Stimulated activated CD8-positive, alpha-beta memory T cell treated with anti-CD3 and anti-CD28 coated beads, Interleukin-4, amount 100 ng/mL, for 1 hour (primary cell): ENCODE measurements at regions not wholly inside any gene's neighbourhood (a gene's known extent, or its start where the extent isn't known, plus 50 kb on each side); places are given as distances from the start of the nearest gene placed in this dataset.
"Not testable (repeated sequence)": the region's sequence is repeated elsewhere in the genome, so short reads cannot be mapped to it uniquely, and the experiment has no call there.

Experiments
- DNase-seq, 2 donors: peaks; one replicate each; pipeline ENCODE4 v3.0.0-alpha.2; 2020; ENCODE audit warnings: low read depth in 2 of 2, low spot score in 1 of 2

DNA sequence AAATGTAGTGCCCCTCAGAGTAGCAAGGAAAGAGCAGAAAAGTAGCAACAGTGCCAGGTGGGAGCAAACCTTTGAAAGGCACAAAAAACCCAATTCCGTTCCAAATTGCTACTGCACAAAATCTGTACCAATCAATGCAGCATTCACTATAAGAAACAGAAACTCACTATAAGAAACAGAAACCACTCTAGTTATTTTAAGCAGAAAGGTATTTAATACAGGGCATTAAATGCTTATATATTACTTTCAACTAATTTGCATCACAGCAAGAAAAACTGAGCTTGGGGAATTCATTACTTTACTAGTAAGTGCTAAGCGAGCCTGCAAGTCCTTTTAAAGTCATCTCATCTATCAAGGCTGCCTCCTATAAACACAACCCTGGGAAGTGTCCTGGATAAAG is 116.5 kb upstream of the OLIG3 start:
- no peak for DNase-seq

DNA sequence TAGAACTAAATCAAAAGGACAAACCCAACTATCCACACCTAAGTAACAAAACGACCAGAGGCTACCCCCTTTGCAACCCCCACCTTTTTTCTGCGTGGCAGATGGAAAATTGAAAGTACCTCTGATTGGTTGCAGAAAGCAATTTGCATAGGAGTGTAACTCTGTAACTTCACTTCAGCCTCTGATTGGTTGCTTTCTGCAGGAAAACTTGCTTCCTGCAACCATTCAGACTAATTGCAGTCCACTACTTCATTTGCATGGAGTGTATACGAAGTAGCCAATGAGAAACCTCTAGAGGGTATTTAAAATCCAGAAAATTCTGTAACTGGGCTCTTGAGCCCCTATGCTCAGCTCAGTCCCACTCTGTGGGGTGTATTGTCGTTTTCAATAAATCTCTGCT is 129.1 kb upstream of the OLIG3 start:
- DNase-seq, result no peak

DNA sequence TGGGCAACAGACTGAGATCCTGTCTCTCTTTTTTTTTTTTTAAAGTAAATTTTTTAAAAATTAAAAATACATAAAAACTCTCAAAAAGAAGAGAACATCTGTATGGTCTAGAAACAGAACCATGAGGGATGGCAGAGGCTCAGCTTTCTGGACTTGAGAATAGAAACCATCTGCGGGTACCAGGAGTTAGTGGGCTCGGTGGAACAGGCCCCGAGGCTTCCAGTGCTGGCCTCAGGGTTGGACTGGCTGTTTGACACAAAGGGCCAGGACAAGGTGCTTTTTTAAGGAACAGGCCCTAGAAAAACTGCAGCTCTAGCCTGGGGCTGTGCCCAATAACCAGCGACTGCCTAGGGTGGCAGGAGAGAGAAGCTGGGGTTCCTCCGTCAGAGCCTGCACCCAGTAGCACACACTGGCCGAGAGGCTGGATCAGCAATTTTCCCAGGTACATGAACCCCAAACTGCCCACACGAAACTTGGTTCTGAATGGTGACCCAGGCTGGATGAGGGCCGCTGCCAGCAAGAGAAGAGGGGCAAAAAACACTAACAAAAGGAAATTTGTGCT is 131.0 kb upstream of the OLIG3 start:
- DNase-seq, result no peak

GRCh38 chr6:137625808-137626207 is 131.6 kb upstream of the OLIG3 start:
- DNase-seq, result no peak

GRCh38 chr6:137630666-137631065 is 136.5 kb upstream of the OLIG3 start:
- no peak for DNase-seq

- no peak for DNase-seq
These were observed 137.1 kb upstream of the OLIG3 start for GRCh38 chr6:137631323-137631722.

DNA sequence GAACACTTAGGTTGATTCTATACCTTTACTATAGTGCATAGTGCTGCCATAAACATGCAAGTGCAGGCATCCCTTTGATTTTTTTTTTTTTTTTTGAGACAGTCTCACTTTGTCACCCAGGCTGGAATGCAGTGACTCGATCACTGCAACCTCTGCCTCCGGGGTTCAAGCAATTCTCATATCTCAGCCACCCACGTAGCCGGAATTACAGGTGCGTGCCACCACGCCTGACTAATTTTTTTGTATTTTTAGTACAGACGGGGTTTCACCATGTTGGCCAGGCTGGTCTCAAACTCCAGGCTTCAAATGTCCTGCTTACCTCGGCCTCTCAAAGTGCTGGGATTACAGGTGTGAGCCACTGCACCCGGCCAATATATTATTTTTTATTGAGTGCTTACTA is 140.0 kb upstream of the OLIG3 start:
- DNase-seq, result not testable (repeated sequence)

GRCh38 chr6:137637121-137637520 is 142.9 kb upstream of the OLIG3 start:
- DNase-seq, result no peak

DNA sequence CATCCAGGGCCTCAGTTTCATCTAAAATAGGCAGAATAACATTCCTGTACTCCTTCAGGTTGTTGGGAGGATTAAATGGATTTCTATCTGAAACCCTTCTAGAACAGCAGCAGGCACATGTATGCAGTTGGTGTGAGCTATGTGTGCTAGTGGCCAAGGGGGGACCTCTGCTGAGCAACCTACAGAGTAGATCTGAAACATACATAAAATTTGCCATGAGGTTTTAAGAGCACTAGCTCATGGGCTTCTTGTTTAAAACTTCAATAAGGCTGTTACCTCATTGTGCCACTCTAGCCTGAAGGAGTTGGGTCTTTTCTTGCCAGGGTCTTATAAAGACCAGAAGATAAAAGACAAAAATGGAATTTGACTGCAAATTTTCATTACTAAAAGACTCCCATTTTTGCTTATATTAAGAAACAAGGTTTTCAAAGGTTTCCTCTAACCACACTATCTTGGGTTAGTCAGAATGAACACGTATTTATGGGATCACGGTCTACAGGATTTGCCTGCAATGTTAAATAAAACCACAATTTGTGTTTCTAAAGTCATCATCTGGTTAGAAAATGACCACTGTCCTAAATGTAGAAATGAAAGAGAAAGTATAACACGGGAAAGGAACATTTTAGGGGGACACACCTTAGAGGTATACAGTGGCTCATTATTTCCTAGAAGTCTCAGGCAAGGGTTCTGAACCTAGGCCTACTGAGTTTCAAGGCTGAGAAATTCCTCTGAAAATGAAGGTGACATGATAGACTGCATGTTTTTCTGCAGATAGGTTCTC is 144.9 kb upstream of the OLIG3 start:
- DNase-seq, result no peak

DNA sequence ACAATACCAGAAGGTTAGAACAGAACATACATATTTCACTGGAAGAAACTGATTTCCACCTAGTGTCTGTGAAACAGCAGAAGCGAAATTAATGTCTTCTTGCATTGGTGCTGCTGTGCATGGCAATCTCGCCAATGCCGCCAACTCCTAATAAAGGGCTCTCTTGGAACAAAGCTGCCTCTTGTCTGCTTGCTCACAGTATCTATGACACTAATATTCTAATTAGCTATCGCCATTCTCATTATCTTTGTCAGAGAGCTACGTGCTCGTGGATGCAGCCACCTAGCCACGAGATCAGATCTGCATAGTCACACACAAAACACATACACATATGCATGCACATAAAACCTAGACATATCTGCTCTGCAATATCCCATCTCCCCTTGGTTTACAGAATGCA is 145.9 kb upstream of the OLIG3 start:
- no peak for DNase-seq

DNA sequence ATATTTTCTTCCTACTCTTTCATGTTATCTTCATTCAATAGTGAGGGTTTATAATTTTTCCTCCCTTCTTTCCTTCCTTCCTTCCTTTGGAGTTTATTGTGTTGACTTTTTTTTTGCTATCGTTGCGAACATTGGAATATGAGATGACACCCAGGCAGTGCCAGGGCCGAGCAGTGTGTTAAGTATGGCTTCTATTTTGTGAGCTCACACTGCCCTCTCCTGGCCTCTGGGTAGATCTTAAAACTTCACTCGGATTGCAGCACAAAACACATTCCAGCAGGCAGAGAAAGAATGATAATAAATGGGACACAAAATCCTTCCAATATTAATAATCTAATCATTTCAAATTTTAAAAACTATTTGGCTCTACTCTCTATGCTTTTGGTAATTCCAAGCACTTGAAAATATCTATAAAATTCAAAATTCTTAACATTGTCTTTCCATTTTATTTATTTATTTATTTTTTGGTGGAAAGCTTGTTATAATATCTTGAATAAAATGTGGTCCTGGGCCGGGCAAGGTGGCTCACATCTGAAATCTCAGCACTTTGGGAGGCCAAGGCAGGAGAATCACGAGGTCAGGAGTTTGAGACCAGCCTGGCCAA is 147.4 kb upstream of the OLIG3 start:
- DNase-seq, result peak; percentile 13 to 36

DNA sequence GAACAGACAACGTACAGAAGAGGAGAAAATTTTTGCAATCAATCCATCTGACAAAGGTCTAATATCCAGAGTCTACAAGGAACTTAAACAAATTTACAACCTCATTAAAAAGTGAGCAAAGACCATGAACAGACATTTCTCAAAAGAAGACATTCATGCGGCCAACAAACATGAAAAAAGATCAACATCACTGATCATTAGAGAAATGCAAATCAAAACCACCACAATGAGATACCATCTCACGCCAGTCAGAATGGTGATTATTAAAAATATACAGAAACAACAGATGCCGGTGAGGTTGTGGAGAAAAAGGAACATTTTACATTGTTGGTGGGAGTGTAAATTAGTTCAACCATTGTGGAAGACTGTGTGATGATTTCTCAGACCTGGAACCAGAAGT is 149.0 kb upstream of the OLIG3 start:
- DNase-seq, result not testable (repeated sequence)

DNA sequence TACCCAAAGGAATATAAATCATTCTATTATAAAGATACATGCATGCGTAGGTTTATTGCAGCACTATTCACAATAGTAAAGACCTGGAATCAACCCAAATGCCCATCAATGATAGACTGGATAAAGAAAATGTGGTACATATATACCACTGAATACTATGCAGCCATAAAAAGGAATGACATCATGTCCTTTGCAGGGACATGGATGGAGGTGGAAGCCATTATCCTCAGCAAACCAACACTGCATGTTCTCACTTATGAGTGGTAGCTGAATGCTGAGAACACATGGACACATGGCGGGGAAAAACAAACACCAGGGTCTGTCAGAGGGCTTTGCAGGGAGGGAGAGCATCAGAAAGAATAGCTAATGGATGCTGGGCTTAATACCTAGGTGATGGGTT is 149.4 kb upstream of the OLIG3 start:
- not testable (repeated sequence) for DNase-seq

- DNase-seq, result no peak
These were observed 151.7 kb upstream of the OLIG3 start for GRCh38 chr6:137645850-137646249.

GRCh38 chr6:137646484-137646883 is 152.3 kb upstream of the OLIG3 start:
- no peak for DNase-seq

DNA sequence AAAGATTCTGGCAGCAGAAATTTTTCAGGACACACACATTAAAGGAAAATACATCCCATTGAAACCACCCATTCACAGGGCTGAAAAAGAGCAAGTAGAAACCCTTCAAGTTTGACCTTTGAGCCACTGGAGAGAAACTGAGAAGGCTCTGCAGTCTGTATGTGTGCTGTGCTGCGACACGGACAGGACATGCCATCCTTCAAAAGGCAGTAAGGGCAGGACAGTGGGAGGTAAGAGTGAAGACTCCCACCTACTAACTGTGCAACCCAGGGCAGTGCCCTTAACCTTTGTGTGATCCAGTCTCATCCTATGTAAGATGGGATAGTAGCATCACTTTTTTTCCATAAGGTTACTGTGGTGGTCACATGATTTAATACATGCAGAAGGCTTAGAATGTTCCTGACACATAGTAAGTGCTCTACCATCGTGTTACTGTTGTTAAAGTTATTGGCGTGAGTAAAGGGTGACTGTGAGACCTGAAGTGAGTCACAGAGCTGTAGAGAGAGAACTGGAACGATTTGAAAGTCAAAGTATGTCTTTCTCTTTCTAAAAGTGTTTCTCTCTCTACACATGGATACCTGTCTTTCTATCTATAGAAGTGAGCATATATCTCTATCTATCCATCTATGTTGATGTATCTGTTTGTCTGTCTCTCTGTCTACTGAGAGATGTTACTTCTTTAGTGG is 153.7 kb upstream of the OLIG3 start:
- no peak for DNase-seq

GRCh38 chr6:137650720-137651119 is 156.5 kb upstream of the OLIG3 start:
- DNase-seq, result no peak

DNA sequence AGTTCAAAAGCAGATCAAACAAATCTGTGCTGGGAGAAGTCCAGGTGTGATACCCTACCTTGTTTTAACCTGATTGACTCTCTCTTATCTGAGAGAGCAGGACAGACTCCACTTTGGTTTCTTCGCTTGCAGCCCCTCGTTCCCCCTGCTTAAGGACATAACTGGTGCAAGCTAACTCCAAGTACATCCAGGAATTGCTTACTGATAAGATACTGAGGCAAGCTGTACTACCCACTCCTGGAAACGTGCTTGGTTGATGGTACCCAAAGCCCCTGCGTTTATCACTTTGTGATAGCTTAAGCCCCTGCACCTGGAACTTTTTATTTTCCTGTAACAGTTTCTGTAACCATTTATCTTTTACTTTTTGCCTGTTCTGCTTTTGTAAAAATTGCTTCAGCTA is 157.0 kb upstream of the OLIG3 start:
- DNase-seq, result no peak

GRCh38 chr6:137651591-137652335 is 157.6 kb upstream of the OLIG3 start:
- no peak for DNase-seq

DNA sequence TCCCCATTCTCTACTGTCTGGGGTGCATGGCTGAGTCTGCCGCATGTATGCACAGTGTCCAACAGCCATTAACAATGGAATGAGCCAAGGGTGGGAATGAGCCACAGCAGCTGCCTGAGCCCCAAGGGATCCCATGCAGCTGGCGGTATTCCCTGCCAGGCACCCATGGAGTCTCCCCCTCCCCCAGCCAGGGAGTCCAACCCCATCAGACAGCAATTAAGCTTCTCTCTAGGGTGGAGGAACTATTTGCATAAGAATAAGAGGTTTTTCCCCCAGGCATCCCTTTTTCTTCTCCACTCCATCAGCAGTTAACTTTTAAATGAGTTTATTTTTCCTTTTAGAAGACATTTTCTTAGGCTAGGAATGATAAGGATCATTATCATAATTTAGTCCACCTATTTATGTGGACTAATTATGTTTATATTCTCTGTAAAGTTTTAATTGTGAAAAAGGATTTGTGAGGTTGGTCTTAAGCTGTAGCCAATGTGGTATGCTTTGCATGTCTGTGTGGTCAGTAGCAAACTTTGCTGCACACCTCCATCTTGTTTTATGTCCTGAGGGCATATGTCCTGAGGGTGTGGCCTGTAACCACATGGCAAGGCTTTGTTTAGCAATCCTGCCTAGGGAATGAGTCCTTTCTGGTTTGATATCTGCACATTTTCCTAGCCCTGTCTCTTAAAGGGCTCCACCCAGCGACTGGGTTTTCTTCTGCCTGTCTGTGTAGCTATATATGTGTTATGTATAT is 158.9 kb upstream of the OLIG3 start:
- DNase-seq, result no peak

- DNase-seq, result no peak
These were observed 159.5 kb upstream of the OLIG3 start for GRCh38 chr6:137653706-137654059.
